RWPE2 (cell line): ENCODE measurements at regions not wholly inside any gene's neighbourhood (a gene's known extent, or its start where the extent isn't known, plus 50 kb on each side); places are given as distances from the start of the nearest gene placed in this dataset.
"Not testable (repeated sequence)": the region's sequence is repeated elsewhere in the genome, so short reads cannot be mapped to it uniquely, and the experiment has no call there.

Source experiments
- ATAC-seq: fragments of 200-7000 bp; cut with Tn5 transposase; 3 replicates; pipeline ENCODE4 v1.9.1; 2021; ENCODE audit warnings: low read depth
- DNase-seq: peaks from one replicate; pipeline ENCODE4 v3.0.0-alpha.2; 2020; ENCODE audit warnings: low spot score
- H3K27ac ChIP-seq: fragments of 450-650 bp; 2 replicates; pipeline ENCODE4 v1.5.1; 2017; ENCODE audit warnings: mild to moderate bottlenecking; ENCODE audit not compliant: poor library complexity, severe bottlenecking
- H3K27me3 ChIP-seq: fragments of 250-450 bp; sonication (Bioruptor Pico); 2 replicates; pipeline ENCODE4 v1.5.1; 2021; ENCODE audit warnings: mild to moderate bottlenecking, moderate library complexity; ENCODE audit not compliant: insufficient read depth, poor library complexity, severe bottlenecking
- H3K36me3 ChIP-seq: fragments of 250-450 bp; sonication (Bioruptor Pico); 2 replicates; pipeline ENCODE4 v1.5.1; 2020; ENCODE audit warnings: low read depth, mild to moderate bottlenecking, moderate library complexity
- H3K4me1 ChIP-seq: fragments of 250-450 bp; sonication (Bioruptor Pico); 2 replicates; pipeline ENCODE4 v1.5.1; 2021; ENCODE audit warnings: mild to moderate bottlenecking, moderate library complexity; ENCODE audit not compliant: insufficient read depth, poor library complexity, severe bottlenecking
- H3K4me3 ChIP-seq: fragments of 250-450 bp; sonication (Bioruptor Pico); 2 replicates; pipeline ENCODE4 v1.5.1; 2021; ENCODE audit warnings: mild to moderate bottlenecking, moderate library complexity; ENCODE audit not compliant: severe bottlenecking
- H3K9me3 ChIP-seq: fragments of 250-450 bp; sonication (Bioruptor Pico); 2 replicates; pipeline ENCODE4 v1.5.1; 2021; ENCODE audit warnings: mild to moderate bottlenecking, moderate library complexity; ENCODE audit not compliant: severe bottlenecking
- CTCF ChIP-seq: fragments of 450-650 bp; IDR thresholded peaks from one replicate; pipeline ENCODE4 v1.5.1; 2017; ENCODE audit warnings: mild to moderate bottlenecking, moderate library complexity; ENCODE audit not compliant: poor library complexity, severe bottlenecking

GRCh38 chr9:136604823-136605525, 57.7 kb upstream of the EGFL7 start:
- Histone ChIP-seq H3K4me1 (peaks cover 7% of the 10 kb centered on the region), H3K9me3 (no peaks in the 10 kb centered on the region), H3K4me3 (no peak overlapping the region), H3K36me3 (no peaks in the 10 kb centered on the region), H3K27ac (no peak overlapping the region), H3K27me3 (no peaks in the 10 kb centered on the region)
- TF ChIP-seq CTCF, result no peak
- DNase-seq (no peak), ATAC-seq (no peak)

- Histone ChIP-seq H3K27me3 (no peaks in the 10 kb centered on the region), H3K4me3 (no peak overlapping the region), H3K4me1 (peaks cover 7% of the 10 kb centered on the region), H3K9me3 (no peaks in the 10 kb centered on the region), H3K36me3 (no peaks in the 10 kb centered on the region), H3K27ac (no peak overlapping the region)
- no peak for DNase-seq
- no peak for ATAC-seq
- TF ChIP-seq CTCF, result no peak
Measured at GRCh38 chr9:136603901-136604814, 58.3 kb upstream of the NOTCH1 start.

- DNase-seq (no peak), ATAC-seq (no peak)
- no peaks in the 10 kb centered on the region for H3K9me3 ChIP-seq
- H3K27me3 ChIP-seq, result no peaks in the 10 kb centered on the region
- no peak overlapping the region for H3K27ac ChIP-seq
- peaks cover 7% of the 10 kb centered on the region for H3K4me1 ChIP-seq
- no peak for TF ChIP-seq CTCF
- no peaks in the 10 kb centered on the region for H3K36me3 ChIP-seq
- H3K4me3 ChIP-seq, result no peak overlapping the region
Measured at GRCh38 chr9:136603216-136603615, 57.4 kb upstream of the NOTCH1 start.

GRCh38 chr9:136602193-136602885, 56.5 kb upstream of the NOTCH1 start:
- H3K4me3 ChIP-seq, result no peak overlapping the region
- DNase-seq (no peak), ATAC-seq (no peak)
- H3K27me3 ChIP-seq, result no peaks in the 10 kb centered on the region
- no peak for TF ChIP-seq CTCF
- H3K27ac ChIP-seq, result no peak overlapping the region
- no peaks in the 10 kb centered on the region for H3K36me3 ChIP-seq
- H3K9me3 ChIP-seq, result no peaks in the 10 kb centered on the region
- H3K4me1 ChIP-seq, result peaks cover 8% of the 10 kb centered on the region

GRCh38 chr9:136601250-136601973, 55.6 kb upstream of the NOTCH1 start:
- peak; percentile 41; the same call in 1 of the 3 replicates for ATAC-seq
- H3K27ac ChIP-seq, H3K9me3 ChIP-seq, H3K27me3 ChIP-seq, DNase-seq, H3K4me3 ChIP-seq, H3K36me3 ChIP-seq: not testable (repeated sequence)
- peaks cover 12% of the 10 kb centered on the region for H3K4me1 ChIP-seq
